Tibial artery (tissue), 4 donors: ENCODE measurements at regions not wholly inside any gene's neighbourhood (a gene's known extent, or its start where the extent isn't known, plus 50 kb on each side); places are given as distances from the start of the nearest gene placed in this dataset.

Experiments used
- DNase-seq, 2 donors: peaks; one replicate each; pipeline ENCODE4 v3.0.0-alpha.2; 2019
- H3K27ac ChIP-seq, 2 donors: fragments of 200-600 bp; sonication (generic) in 1 of 2; 1 replicate in 1 of 2; 2 replicates in 1 of 2; pipeline ENCODE4 v1.5.1; 2018 to 2019; ENCODE audit warnings: mild to moderate bottlenecking in 1 of 2
- H3K27me3 ChIP-seq, 2 donors: fragments of 200-600 bp; sonication (generic) in 1 of 2; one replicate each; pipeline versions ENCODE4 v1.5.1 to v1.6.0; 2016 to 2019
- H3K36me3 ChIP-seq, 3 donors: fragments of 200-600 bp; sonication (generic) in 2 of 3; one replicate each; pipeline ENCODE4 v1.5.1; 2016 to 2019; ENCODE audit warnings: mild to moderate bottlenecking in 2 of 3
- H3K4me1 ChIP-seq, 4 donors: fragments of 200-600 bp; sonication (generic) in 2 of 4; 1 replicate in 3 of 4; 2 replicates in 1 of 4; pipeline ENCODE4 v1.5.1; 2016 to 2019
- H3K4me3 ChIP-seq, 2 donors: fragments of 200-600 bp; sonication (generic) in 1 of 2; 1 replicate in 1 of 2; 2 replicates in 1 of 2; pipeline ENCODE4 v1.5.1; 2018 to 2019; ENCODE audit warnings: mild to moderate bottlenecking in 2 of 2
- H3K9me3 ChIP-seq, 3 donors: fragments of 200-600 bp; sonication (generic) in 1 of 3; one replicate each; pipeline ENCODE4 v1.5.1; 2016 to 2019
- intact Hi-C: fragments of 100-400 bp; cut with DNase I; formaldehyde crosslinking; loops from one replicate; pipeline ENCODE4 v1.15.0; 2023; ENCODE audit warnings: low total_unique reads
- TF ChIP-seq, protein P1 (sequence below), 2 experiments: fragments of 200-600 bp in 1 of 2; fragments of 450-650 bp in 1 of 2; IDR thresholded peaks; one replicate each; pipeline ENCODE4 v1.5.1; 2017 to 2019; ENCODE audit warnings: antibody characterized with exemption in 2 of 2, mild to moderate bottlenecking in 1 of 2, moderate library complexity in 1 of 2

DNA sequence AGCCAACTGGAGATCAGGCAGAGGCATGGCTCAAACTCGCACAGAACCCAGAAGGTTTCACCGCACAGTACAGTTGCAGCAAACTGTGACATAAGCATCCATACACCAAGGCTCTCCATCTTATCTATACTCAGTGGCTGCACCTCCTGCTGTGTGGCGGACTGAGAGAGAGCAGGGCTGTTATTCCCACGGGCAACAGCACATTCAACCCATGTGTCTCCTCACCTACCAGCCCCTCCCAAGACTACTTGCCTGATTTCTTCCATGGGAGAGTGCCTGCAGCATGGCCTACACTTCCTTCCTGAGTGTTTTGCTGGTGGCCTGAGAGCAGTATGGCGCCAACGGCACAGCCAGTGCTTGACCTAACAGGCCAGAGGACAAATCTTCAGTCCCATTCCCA lies 1606.6 kb downstream of the SLITRK1 start:
- no peaks in the 10 kb centered on the region for H3K27me3 ChIP-seq
- H3K27ac ChIP-seq: no peak overlapping the region
- H3K4me1 ChIP-seq: no peaks in the 10 kb centered on the region
- intact Hi-C loops: no loop called here
- H3K9me3 ChIP-seq: no peaks in the 10 kb centered on the region
- no peaks in the 10 kb centered on the region for H3K36me3 ChIP-seq
- H3K4me3 ChIP-seq: no peak overlapping the region
- TF ChIP-seq, protein P1, sequence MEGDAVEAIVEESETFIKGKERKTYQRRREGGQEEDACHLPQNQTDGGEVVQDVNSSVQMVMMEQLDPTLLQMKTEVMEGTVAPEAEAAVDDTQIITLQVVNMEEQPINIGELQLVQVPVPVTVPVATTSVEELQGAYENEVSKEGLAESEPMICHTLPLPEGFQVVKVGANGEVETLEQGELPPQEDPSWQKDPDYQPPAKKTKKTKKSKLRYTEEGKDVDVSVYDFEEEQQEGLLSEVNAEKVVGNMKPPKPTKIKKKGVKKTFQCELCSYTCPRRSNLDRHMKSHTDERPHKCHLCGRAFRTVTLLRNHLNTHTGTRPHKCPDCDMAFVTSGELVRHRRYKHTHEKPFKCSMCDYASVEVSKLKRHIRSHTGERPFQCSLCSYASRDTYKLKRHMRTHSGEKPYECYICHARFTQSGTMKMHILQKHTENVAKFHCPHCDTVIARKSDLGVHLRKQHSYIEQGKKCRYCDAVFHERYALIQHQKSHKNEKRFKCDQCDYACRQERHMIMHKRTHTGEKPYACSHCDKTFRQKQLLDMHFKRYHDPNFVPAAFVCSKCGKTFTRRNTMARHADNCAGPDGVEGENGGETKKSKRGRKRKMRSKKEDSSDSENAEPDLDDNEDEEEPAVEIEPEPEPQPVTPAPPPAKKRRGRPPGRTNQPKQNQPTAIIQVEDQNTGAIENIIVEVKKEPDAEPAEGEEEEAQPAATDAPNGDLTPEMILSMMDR (IDR thresholded peaks at IDR 0.05): no peak
- no peak for DNase-seq

DNA sequence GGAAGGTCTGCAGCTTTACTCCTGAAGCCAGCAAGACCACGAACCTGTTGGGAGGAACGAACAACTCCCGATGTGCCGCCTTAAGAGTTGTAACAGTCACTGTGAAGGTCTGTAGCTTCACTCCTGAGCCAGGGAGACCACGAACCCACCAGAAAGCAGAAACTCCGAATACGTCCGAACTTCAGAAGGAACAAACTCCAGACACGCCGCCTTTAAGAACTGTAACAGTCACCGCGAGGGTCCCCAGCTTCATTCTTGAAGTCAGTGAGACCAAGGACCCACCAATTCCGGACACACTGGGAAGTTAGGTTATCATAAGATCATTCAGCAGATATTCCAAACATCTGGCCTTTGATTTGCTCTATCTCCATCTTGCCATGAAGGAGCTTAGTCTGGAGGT lies 1623.0 kb downstream of the SLITRK1 start:
- Histone ChIP-seq H3K27ac (no peak overlapping the region), H3K36me3 (no peaks in the 10 kb centered on the region), H3K4me1 (no peaks in the 10 kb centered on the region), H3K9me3 (no peaks in the 10 kb centered on the region), H3K4me3 (no peak overlapping the region), H3K27me3 (no peaks in the 10 kb centered on the region)
- no peak for DNase-seq
- TF ChIP-seq, protein P1 (IDR thresholded peaks at IDR 0.05): no peak
- intact Hi-C loops: no loop called here

DNA sequence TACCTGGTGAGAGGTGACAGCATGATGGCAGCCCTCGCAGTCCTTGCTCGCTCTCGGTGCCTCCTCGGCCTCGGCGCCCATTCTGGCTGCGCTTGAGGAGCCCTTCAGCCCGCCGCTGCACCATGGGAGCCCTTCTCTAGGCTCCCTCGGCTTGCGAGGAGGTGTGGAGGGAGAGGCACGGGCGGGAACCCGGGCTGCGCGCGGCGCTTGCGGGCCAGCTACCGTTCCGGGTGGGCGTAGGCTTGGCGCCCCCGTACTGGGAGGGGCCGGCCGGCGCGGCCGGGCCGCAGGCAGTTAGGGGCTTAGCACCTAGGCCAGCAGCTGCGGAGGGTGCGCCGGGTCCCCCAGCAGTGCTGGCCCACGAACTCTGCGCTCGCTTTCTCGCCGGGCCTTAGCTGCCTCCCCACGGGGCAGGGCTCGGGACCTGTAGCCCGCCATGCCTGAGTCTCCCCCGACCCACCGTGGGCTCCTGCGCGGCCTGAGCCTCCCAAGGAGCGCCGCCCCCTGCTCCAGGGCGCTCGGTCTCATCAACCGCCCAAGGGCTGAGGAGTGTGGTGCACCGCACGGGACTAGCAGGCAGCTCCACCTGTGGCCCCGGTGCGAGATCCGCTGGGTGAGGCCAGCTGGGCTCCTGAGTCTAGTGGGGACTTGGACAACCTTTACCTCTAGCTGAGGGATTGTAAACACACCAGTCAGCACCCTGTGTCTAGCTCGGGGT lies 1624.3 kb downstream of the SLITRK1 start:
- Histone ChIP-seq H3K9me3 (no peaks in the 10 kb centered on the region), H3K4me1 (no peaks in the 10 kb centered on the region), H3K27ac (no peak overlapping the region), H3K36me3 (no peaks in the 10 kb centered on the region), H3K4me3 (no peak overlapping the region), H3K27me3 (no peaks in the 10 kb centered on the region)
- TF ChIP-seq, protein P1 (IDR thresholded peaks at IDR 0.05): no peak
- DNase-seq: no peak
- intact Hi-C loops: no loop called here

DNA sequence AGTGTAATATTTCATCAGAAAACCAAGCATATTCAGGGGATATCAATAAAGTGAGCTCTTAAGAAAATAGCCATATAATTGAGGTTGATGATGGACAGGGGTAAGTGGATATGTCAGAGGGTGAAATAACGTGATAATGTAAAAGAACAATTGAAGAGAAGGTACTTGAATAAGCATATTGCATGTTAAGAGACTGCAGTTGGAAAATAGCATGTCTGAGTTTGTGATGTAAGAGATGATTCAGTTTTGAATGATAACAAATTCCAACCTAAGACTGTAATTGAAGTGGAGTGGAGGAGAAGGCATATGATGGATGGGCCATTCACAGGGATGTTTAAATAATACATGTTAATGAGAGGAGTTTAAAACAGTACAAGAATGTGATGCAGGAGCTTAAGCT lies 1633.5 kb downstream of the SLITRK1 start:
- intact Hi-C loops: no loop called here
- DNase-seq: no peak
- Histone ChIP-seq H3K27ac (no peak overlapping the region), H3K36me3 (no peaks in the 10 kb centered on the region), H3K9me3 (no peaks in the 10 kb centered on the region), H3K27me3 (no peaks in the 10 kb centered on the region), H3K4me3 (no peak overlapping the region), H3K4me1 (no peaks in the 10 kb centered on the region)
- TF ChIP-seq, protein P1 (IDR thresholded peaks at IDR 0.05): no peak

DNA sequence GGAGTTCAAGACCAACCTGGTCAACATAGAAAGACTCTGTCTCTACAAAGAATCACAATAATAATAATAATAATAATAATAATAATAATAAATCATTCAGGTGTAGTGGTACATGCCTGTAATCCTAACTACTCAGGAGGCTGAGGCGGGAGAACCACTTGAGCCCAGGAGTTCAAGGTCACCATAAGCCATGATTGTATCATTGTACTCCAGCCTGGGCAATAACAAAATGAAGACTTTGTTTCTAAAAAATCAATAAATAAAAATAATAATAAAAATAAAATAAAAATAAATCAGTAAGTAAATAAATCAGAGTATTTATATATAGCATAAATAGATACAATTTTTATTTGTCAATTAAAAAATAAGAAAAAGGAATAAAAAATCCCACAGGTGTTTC lies 1636.4 kb downstream of the SLITRK1 start:
- H3K27ac ChIP-seq: no peak overlapping the region
- no peaks in the 10 kb centered on the region for H3K9me3 ChIP-seq
- H3K36me3 ChIP-seq: no peaks in the 10 kb centered on the region
- no peak for DNase-seq
- H3K4me3 ChIP-seq: no peak overlapping the region
- intact Hi-C loops: no loop called here
- no peaks in the 10 kb centered on the region for H3K27me3 ChIP-seq
- no peaks in the 10 kb centered on the region for H3K4me1 ChIP-seq
- TF ChIP-seq, protein P1 (IDR thresholded peaks at IDR 0.05): no peak

DNA sequence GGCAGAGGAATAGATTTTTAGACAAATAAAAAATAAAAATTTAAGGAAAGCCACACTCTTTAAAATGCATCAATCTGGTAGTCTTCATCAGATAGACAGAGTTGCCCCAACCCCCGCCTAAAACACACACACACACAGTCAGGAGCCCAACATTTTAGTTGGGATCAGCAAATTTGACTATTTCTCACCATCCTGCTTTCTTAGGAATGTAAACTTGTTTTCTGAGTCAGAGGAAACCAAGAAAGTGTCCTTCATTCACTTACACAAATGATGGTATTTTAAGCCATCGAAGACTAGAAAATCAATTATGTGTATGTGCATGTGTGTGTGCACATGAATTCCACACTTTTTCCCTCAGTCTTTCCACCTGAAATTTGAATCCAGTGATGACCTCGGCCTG lies 1657.5 kb downstream of the SLITRK1 start:
- Histone ChIP-seq H3K9me3 (no peaks in the 10 kb centered on the region), H3K4me3 (no peak overlapping the region), H3K27me3 (no peaks in the 10 kb centered on the region), H3K27ac (no peak overlapping the region), H3K36me3 (no peaks in the 10 kb centered on the region), H3K4me1 (peaks cover 0 to 6% (median 0%) of the 10 kb centered on the region in 4 donors)
- TF ChIP-seq, protein P1 (IDR thresholded peaks at IDR 0.05): no peak
- DNase-seq: no peak
- intact Hi-C loops: no loop called here
